DND-41 (cell line): ENCODE measurements at regions not wholly inside any gene's neighbourhood (a gene's known extent, or its start where the extent isn't known, plus 50 kb on each side); places are given as distances from the start of the nearest gene placed in this dataset.
"Not testable (repeated sequence)": the region's sequence is repeated elsewhere in the genome, so short reads cannot be mapped to it uniquely, and the experiment has no call there.

ENCODE experiments used
- ATAC-seq: fragments of 200-7000 bp; cut with Tn5 transposase; 3 replicates; pipeline ENCODE4 v1.9.1; 2021; ENCODE audit warnings: low read depth; ENCODE audit not compliant: insufficient read depth
- DNase-seq: peaks from one replicate; pipeline ENCODE4 v3.0.0-alpha.2; 2020
- H2AFZ ChIP-seq: 2 replicates; pipeline ENCODE4 v1.6.0; 2012; ENCODE audit warnings: low read depth, low read length
- H3K27ac ChIP-seq: 2 replicates; pipeline ENCODE4 v1.5.1; 2012; ENCODE audit warnings: low read length, inconsistent platforms
- H3K27me3 ChIP-seq: fragments of 200-600 bp; sonication (generic); 2 replicates; pipeline ENCODE4 v1.6.0; 2012; ENCODE audit warnings: low read length, mild to moderate bottlenecking, inconsistent platforms; ENCODE audit not compliant: insufficient read depth, poor library complexity
- H3K36me3 ChIP-seq: 2 replicates; pipeline ENCODE4 v1.5.1; 2012; ENCODE audit warnings: low read length, inconsistent platforms; ENCODE audit not compliant: insufficient read depth
- H3K4me1 ChIP-seq: 2 replicates; pipeline ENCODE4 v1.5.1; 2012; ENCODE audit warnings: mild to moderate bottlenecking, low read length; ENCODE audit not compliant: insufficient read depth
- H3K4me2 ChIP-seq: 2 replicates; pipeline ENCODE4 v1.6.0; 2012; ENCODE audit warnings: mild to moderate bottlenecking, moderate library complexity, low read length, inconsistent platforms; ENCODE audit not compliant: insufficient read depth
- H3K4me3 ChIP-seq, 2 experiments: fragments of 200-600 bp in 1 of 2; shearing (Covaris generic) in 1 of 2; 2 replicates each; pipeline ENCODE4 v1.5.1; 2012 to 2016; ENCODE audit warnings: inconsistent platforms in 2 of 2, low read length in 2 of 2, mild to moderate bottlenecking in 2 of 2, low read depth in 1 of 2, moderate library complexity in 1 of 2
- H3K79me2 ChIP-seq: 2 replicates; pipeline ENCODE4 v1.6.0; 2012; ENCODE audit warnings: low read length, inconsistent platforms; ENCODE audit not compliant: insufficient read depth
- H3K9ac ChIP-seq: 2 replicates; pipeline ENCODE4 v1.6.0; 2012; ENCODE audit warnings: low read depth, mild to moderate bottlenecking, inconsistent platforms, low read length, moderate library complexity
- H3K9me3 ChIP-seq: 2 replicates; pipeline ENCODE4 v1.5.1; 2012; ENCODE audit warnings: low read length, moderate library complexity, mild to moderate bottlenecking, inconsistent platforms; ENCODE audit not compliant: insufficient read depth, severe bottlenecking
- H4K20me1 ChIP-seq: 2 replicates; pipeline ENCODE4 v1.6.0; 2012; ENCODE audit warnings: low read length; ENCODE audit not compliant: insufficient read depth
- EZH2 ChIP-seq: IDR thresholded peaks from 3 replicates; pipeline ENCODE4 v1.6.1; 2012; ENCODE audit warnings: borderline replicate concordance, low read depth, mild to moderate bottlenecking, moderate library complexity, low read length, inconsistent platforms; ENCODE audit not compliant: severe bottlenecking
- TF ChIP-seq, protein P1 (sequence below): IDR thresholded peaks from 2 replicates; pipeline ENCODE4 v1.5.1; 2012; ENCODE audit warnings: borderline replicate concordance, low read length, moderate library complexity, mild to moderate bottlenecking; ENCODE audit not compliant: poor library complexity, severe bottlenecking; ENCODE audit errors: extremely low read depth

DNA sequence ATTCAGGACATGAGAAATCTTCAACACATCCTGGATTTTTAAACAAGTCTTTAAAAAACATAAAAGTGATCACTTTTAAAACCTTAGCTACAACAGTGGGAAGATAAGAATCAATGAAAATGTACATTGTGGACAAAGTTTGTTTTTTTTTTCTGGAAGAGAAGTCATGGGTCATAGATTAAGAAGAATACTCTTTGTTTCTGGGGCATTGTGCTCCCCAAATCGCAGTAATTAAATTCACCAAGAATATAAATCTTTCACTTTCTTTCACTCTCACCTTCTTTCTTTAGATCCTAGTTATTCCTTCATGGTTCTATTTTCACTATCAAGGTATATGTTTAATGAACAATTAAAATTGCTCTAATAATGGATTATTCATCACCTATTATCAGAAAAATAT lies 132.6 kb upstream of the PGR start:
- no peaks in the 10 kb centered on the region for H4K20me1 ChIP-seq
- no peak overlapping the region for H3K4me3 ChIP-seq
- no peaks in the 10 kb centered on the region for H3K9me3 ChIP-seq
- no peak overlapping the region for H3K9ac ChIP-seq
- no peaks in the 10 kb centered on the region for H3K4me1 ChIP-seq
- H3K4me2 ChIP-seq: no peak overlapping the region
- TF ChIP-seq, protein P1, sequence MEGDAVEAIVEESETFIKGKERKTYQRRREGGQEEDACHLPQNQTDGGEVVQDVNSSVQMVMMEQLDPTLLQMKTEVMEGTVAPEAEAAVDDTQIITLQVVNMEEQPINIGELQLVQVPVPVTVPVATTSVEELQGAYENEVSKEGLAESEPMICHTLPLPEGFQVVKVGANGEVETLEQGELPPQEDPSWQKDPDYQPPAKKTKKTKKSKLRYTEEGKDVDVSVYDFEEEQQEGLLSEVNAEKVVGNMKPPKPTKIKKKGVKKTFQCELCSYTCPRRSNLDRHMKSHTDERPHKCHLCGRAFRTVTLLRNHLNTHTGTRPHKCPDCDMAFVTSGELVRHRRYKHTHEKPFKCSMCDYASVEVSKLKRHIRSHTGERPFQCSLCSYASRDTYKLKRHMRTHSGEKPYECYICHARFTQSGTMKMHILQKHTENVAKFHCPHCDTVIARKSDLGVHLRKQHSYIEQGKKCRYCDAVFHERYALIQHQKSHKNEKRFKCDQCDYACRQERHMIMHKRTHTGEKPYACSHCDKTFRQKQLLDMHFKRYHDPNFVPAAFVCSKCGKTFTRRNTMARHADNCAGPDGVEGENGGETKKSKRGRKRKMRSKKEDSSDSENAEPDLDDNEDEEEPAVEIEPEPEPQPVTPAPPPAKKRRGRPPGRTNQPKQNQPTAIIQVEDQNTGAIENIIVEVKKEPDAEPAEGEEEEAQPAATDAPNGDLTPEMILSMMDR: no peak
- TF ChIP-seq EZH2: no peak
- H2AFZ ChIP-seq: no peak overlapping the region
- no peak overlapping the region for H3K27ac ChIP-seq
- DNase-seq: no peak
- no peaks in the 10 kb centered on the region for H3K36me3 ChIP-seq
- ATAC-seq: no peak
- H3K79me2 ChIP-seq: no peaks in the 10 kb centered on the region
- H3K27me3 ChIP-seq: no peaks in the 10 kb centered on the region

DNA sequence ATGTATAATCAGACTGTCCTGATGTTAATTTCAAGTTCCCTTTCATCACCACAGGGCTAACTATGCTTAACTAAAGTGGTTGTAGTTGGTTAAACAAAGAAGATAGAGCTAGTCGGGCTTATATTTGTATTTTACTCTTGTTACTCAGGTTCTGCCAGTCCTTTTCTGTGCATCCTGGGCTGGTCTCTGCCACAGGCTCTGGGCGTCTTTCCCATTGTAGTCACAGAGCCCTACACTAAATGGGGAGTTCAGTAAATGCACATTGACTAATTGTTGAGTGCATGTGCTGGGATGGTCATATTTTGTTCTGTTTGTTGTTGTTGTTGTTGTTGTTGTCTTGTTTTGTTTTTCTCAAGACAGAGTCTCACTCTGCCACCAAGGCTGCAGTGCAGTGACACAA lies 125.4 kb upstream of the PGR start:
- H3K27me3 ChIP-seq: no peaks in the 10 kb centered on the region
- no peaks in the 10 kb centered on the region for H3K9me3 ChIP-seq
- ATAC-seq: no peak
- no peak overlapping the region for H2AFZ ChIP-seq
- H3K79me2 ChIP-seq: no peaks in the 10 kb centered on the region
- TF ChIP-seq, protein P1: no peak
- TF ChIP-seq EZH2: no peak
- no peaks in the 10 kb centered on the region for H3K4me1 ChIP-seq
- no peak overlapping the region for H3K4me3 ChIP-seq
- no peaks in the 10 kb centered on the region for H4K20me1 ChIP-seq
- no peak overlapping the region for H3K27ac ChIP-seq
- no peak overlapping the region for H3K4me2 ChIP-seq
- no peaks in the 10 kb centered on the region for H3K36me3 ChIP-seq
- DNase-seq: no peak
- no peak overlapping the region for H3K9ac ChIP-seq

DNA sequence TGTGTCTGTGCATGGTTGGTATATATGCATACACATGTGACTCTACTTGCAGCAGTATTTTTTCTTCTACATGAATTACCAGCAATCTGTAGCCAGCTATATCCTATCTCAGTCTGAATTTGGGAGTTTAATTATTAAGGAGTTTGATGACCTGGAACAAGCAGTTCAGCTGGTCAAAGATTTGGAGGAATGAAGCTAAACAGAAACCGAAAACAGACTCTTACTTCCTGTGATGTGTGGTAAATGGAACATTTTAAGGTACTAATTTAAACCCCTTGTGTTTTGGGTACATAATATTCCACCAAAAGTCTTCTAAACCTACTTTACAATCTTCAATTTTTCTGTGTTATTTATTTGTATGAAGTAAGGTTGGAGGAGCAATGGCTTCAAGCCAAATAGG lies 124.4 kb upstream of the PGR start:
- no peak for DNase-seq

DNA sequence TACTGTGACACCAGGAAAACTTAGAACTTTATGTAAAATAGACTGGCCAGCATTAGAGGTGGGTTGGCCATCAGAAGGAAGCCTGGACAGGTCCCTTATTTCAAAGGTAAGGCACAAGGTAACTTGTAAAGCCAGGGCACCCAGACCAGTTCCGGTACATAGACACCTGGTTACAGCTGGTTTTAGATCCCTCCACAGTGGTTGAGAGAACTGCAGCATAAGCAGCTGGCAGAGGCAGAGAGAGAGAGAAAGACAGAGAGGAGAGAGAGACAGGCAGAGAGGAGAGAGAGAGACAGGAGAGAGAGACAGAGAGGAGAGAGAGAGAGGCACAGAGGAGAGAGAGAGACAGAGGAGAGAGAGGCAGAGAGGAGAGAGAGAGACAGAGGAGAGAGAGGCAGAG lies 116.0 kb upstream of the PGR start:
- not testable (repeated sequence) for H3K4me2 ChIP-seq, H3K9me3 ChIP-seq, H3K79me2 ChIP-seq, H2AFZ ChIP-seq, H3K27ac ChIP-seq, H3K36me3 ChIP-seq, ATAC-seq, H3K4me1 ChIP-seq, H4K20me1 ChIP-seq, H3K4me3 ChIP-seq, DNase-seq, H3K27me3 ChIP-seq, H3K9ac ChIP-seq

More for the DNA sequence above, 124.4 kb upstream of the PGR start:
- no peak for TF ChIP-seq EZH2
- TF ChIP-seq, protein P1: no peak
- Histone ChIP-seq H3K9me3 (no peaks in the 10 kb centered on the region), H3K4me3 (no peak overlapping the region), H3K4me1 (no peaks in the 10 kb centered on the region), H2AFZ (no peak overlapping the region), H3K4me2 (no peak overlapping the region), H4K20me1 (no peaks in the 10 kb centered on the region), H3K27me3 (no peaks in the 10 kb centered on the region), H3K9ac (no peak overlapping the region), H3K79me2 (no peaks in the 10 kb centered on the region), H3K27ac (no peak overlapping the region), H3K36me3 (no peaks in the 10 kb centered on the region)
- ATAC-seq: no peak

DNA sequence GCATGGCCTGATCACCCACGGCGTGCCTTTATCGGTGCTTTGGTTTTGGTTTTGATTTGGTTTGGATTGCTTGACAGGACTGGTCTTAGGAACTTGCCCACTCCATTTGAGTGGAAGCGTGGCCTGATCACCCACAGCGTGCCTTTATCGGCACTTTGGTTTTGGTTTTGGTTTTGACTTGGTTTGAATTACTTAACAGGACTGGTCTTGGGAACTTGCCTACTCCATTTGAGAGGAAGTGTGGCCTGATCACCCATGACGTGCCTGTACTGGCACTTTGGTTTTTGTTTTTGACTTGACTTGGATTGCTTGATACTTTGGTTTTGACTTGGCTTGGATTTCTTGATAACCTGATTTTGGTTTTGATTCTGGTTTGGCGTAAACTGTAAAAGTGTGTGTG lies 115.5 kb upstream of the PGR start:
- not testable (repeated sequence) for H3K4me1 ChIP-seq, H3K79me2 ChIP-seq, H4K20me1 ChIP-seq, H3K9ac ChIP-seq, H2AFZ ChIP-seq, H3K4me3 ChIP-seq, ATAC-seq, H3K4me2 ChIP-seq, H3K27ac ChIP-seq, H3K9me3 ChIP-seq, H3K27me3 ChIP-seq, DNase-seq, H3K36me3 ChIP-seq
